Fibroblast of the aortic adventitia (primary cell): ENCODE measurements at regions not wholly inside any gene's neighbourhood (a gene's known extent, or its start where the extent isn't known, plus 50 kb on each side); places are given as distances from the start of the nearest gene placed in this dataset.

ENCODE experiments used
- DNase-seq: peaks from one replicate; pipeline ENCODE4 v3.0.0-alpha.2; 2010; ENCODE audit warnings: low read depth
- H3K4me3 ChIP-seq: 2 replicates; pipeline ENCODE4 v1.5.1; 2011; ENCODE audit warnings: low read depth, mild to moderate bottlenecking, control low read depth, low read length, moderate library complexity
- TF ChIP-seq, protein P1 (sequence below): IDR thresholded peaks from 2 replicates; pipeline ENCODE4 v1.5.1; 2011; ENCODE audit warnings: mild to moderate bottlenecking, low read length, control low read depth, inconsistent platforms; ENCODE audit not compliant: insufficient read depth

DNA sequence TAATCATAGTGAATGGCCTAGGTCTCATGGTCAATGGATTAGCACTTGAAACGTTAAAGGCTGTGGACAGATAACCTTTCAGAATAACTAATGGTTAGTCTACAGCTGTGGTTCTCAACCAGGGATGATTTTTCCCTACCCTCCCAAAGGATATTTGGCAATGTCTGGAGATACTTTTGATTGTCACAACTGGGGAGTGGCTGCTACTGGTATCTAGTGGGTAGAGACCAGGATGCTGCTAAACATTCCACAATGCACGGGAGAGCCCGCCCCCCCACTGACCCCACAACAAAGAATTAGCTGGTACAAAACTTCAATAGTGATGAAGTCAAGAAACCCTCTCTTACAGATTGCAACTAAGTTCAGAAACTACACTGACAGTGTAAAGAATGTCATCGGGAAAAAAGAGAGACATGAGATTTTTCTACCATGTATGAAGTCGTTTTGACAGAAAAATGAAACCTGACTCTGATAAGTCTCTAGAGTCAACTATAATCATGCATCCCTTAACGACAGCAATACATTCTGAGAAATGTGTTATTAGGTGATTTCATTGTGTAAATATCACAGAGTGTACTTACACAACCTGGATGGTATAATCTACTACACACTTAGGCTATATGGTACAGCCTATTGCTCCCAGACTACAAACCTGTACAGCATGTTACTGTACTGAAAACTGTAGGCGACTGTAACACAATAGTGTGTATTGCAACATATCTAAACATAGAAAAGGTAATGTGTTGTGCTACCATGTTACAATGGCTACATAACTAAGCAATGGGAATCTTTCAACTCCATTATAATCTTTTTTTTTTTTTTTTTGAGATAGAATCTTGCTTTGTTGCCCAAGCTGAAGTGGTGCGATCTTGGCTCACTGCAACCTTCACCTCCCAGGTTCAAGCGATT lies 49.7 kb upstream of the PRDX6 start:
- TF ChIP-seq, protein P1, sequence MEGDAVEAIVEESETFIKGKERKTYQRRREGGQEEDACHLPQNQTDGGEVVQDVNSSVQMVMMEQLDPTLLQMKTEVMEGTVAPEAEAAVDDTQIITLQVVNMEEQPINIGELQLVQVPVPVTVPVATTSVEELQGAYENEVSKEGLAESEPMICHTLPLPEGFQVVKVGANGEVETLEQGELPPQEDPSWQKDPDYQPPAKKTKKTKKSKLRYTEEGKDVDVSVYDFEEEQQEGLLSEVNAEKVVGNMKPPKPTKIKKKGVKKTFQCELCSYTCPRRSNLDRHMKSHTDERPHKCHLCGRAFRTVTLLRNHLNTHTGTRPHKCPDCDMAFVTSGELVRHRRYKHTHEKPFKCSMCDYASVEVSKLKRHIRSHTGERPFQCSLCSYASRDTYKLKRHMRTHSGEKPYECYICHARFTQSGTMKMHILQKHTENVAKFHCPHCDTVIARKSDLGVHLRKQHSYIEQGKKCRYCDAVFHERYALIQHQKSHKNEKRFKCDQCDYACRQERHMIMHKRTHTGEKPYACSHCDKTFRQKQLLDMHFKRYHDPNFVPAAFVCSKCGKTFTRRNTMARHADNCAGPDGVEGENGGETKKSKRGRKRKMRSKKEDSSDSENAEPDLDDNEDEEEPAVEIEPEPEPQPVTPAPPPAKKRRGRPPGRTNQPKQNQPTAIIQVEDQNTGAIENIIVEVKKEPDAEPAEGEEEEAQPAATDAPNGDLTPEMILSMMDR = no peak

More for the DNA sequence above, 49.7 kb upstream of the PRDX6 start:
- H3K4me3 ChIP-seq = no peak overlapping the region
- no peak for DNase-seq
